ENCODE measurements at regions not wholly inside any gene's neighbourhood (a gene's known extent, or its start where the extent isn't known, plus 50 kb on each side); places are given as distances from the start of the nearest gene placed in this dataset.

DNA sequence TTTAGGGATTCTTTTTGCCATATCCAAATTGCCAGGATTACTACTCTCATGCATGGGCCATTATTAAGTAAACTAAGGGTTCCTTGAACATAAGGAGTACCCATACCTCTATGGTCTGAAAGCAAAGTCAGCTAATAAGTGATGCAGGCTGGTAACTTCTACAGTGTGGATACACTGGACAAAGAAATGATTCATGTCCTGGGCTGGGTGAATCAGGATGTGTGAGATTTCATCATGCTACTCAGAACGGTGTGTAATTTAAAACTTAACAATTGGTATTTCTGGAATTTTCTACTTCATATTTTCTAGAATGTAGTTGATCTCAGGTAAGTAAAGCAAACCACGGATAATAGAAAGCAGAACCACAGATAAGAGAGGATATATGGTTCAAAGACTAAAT is 428.8 kb downstream of the CHSY3 start:
- POLR2A ChIA-PET, result no interaction called here
- Histone ChIP-seq H3K36me3 (ENCODE audit: control insufficient read depth in 1 of 2, insufficient read depth in 2 of 2, low read length in 2 of 2) (no peaks in the 10 kb centered on the region), H2AFZ (ENCODE audit: low read depth, low read length, poor library complexity, severe bottlenecking) (no peak overlapping the region), H3K9me2 (ENCODE audit: insufficient read depth) (no peaks in the 10 kb centered on the region), H3K4me1 (ENCODE audit: control insufficient read depth in 1 of 2, insufficient read depth in 2 of 2, low read length in 2 of 2) (peaks cover 7 to 9% of the 10 kb centered on the region in 2 experiments; a peak in 3 of 4 replicates), H3K27ac (ENCODE audit: low read depth, low read length) (no peak overlapping the region), H3K27me3 (ENCODE audit: insufficient read depth, low read length) (no peaks in the 10 kb centered on the region), H3K79me2 (ENCODE audit: insufficient read depth, low read length) (no peaks in the 10 kb centered on the region), H3K9ac (ENCODE audit: low read length) (no peak overlapping the region), H3K4me3 (replicated peaks in 1 of 2; ENCODE audit: low read depth in 1 of 2, low read length in 2 of 2) (no peak overlapping the region), H3K4me2 (ENCODE audit: low read length) (no peak overlapping the region), H4K20me1 (ENCODE audit: insufficient read depth) (no peaks in the 10 kb centered on the region), H3K9me3 (ENCODE audit: control insufficient read depth in 1 of 2, insufficient read depth in 1 of 2, low read depth in 1 of 2, low read length in 2 of 2) (no peaks in the 10 kb centered on the region)
- no peak for ATAC-seq
- TF ChIP-seq FOSL1 (IDR thresholded peaks at IDR 0.05; ENCODE audit: low read depth) (0 out of 2 replicates have a peak, but pooled peaks have one; percentile 20), CEBPB (IDR thresholded peaks at IDR 0.05; ENCODE audit: low read depth) (peak; percentile 69), SP1 (IDR thresholded peaks at IDR 0.05; ENCODE audit: low read depth) (0 out of 2 replicates have a peak, but pooled peaks have one; percentile 25), EZH2 (IDR thresholded peaks at IDR 0.05) (no peak)
- TF ChIP-seq, protein P1, sequence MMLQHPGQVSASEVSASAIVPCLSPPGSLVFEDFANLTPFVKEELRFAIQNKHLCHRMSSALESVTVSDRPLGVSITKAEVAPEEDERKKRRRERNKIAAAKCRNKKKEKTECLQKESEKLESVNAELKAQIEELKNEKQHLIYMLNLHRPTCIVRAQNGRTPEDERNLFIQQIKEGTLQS (IDR thresholded peaks at IDR 0.05), result peak; percentile 51; the same call in 1 of the 2 replicates
- BruUV-seq (replicated peaks), result no TSS peak
- CTCF ChIA-PET, result no interaction called here
- intact Hi-C loops (cut with micrococcal nuclease), result no loop called here
- RAD21 ChIA-PET (ENCODE audit: low non-redundant PET in 1 of 2, low total read pairs in 2 of 2, uncharacterized antibody in 2 of 2, unreplicated experiment in 2 of 2), result no interaction called here
- peak; percentile 8 for DNase-seq (ENCODE audit: low read depth, low spot score)

DNA sequence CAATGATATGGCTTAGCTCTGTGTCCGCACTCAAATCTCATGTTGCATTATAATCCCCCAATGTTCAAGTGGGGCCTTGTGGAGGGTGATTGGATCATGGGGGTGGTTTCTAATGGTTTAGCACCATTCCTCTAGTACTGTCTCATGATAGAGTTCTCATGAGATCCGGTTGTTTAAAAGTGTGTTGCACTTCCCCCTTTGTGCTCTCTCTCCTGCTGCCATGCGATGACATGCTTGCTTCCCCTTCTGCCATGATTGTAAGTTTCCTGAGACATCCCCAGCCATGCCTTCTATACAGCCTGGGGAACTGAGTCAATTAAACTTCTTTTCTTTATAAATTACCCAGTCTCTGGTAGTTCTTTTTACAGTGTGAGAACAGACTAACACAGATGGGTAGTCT is 427.1 kb downstream of the CHSY3 start:
- ChIA-PET CTCF (no interaction called here), POLR2A (no interaction called here), RAD21 (ENCODE audit: low non-redundant PET in 1 of 2, low total read pairs in 2 of 2, uncharacterized antibody in 2 of 2, unreplicated experiment in 2 of 2) (no interaction called here)
- Histone ChIP-seq H3K9me3 (ENCODE audit: control insufficient read depth in 1 of 2, insufficient read depth in 1 of 2, low read depth in 1 of 2, low read length in 2 of 2) (no peaks in the 10 kb centered on the region), H3K4me1 (ENCODE audit: control insufficient read depth in 1 of 2, insufficient read depth in 2 of 2, low read length in 2 of 2) (no peaks in the 10 kb centered on the region), H2AFZ (ENCODE audit: low read depth, low read length, poor library complexity, severe bottlenecking) (no peak overlapping the region), H3K27me3 (ENCODE audit: insufficient read depth, low read length) (no peaks in the 10 kb centered on the region), H3K79me2 (ENCODE audit: insufficient read depth, low read length) (no peaks in the 10 kb centered on the region), H3K27ac (ENCODE audit: low read depth, low read length) (no peak overlapping the region), H3K4me2 (ENCODE audit: low read length) (no peak overlapping the region), H3K36me3 (ENCODE audit: control insufficient read depth in 1 of 2, insufficient read depth in 2 of 2, low read length in 2 of 2) (no peaks in the 10 kb centered on the region), H3K4me3 (replicated peaks in 1 of 2; ENCODE audit: low read depth in 1 of 2, low read length in 2 of 2) (no peak overlapping the region), H3K9ac (ENCODE audit: low read length) (no peak overlapping the region), H4K20me1 (ENCODE audit: insufficient read depth) (no peaks in the 10 kb centered on the region), H3K9me2 (ENCODE audit: insufficient read depth) (no peaks in the 10 kb centered on the region; the same call in 1 of the 2 replicates)
- DNase-seq (ENCODE audit: low read depth, low spot score) (no peak), ATAC-seq (no peak)
- intact Hi-C loops (cut with micrococcal nuclease), result loop anchor here (2.0 kb wide), 1 partner anchor 17 kb away; no protein-coding TSS in a partner anchor
- TF ChIP-seq FOSL1 (IDR thresholded peaks at IDR 0.05; ENCODE audit: low read depth) (no peak), TCF7L2 (IDR thresholded peaks at IDR 0.05; ENCODE audit: borderline replicate concordance, extremely low read depth, insufficient read depth, insufficient read length) (no peak), SP1 (IDR thresholded peaks at IDR 0.05; ENCODE audit: low read depth) (no peak), POLR2AphosphoS5 (IDR thresholded peaks at IDR 0.05; ENCODE audit: low read depth, low read length) (no peak), EGR1 (IDR thresholded peaks at IDR 0.05; ENCODE audit: low read depth) (no peak), EZH2phosphoT487 (IDR thresholded peaks at IDR 0.05; ENCODE audit: borderline replicate concordance) (no peak)
- TF ChIP-seq, protein P2, sequence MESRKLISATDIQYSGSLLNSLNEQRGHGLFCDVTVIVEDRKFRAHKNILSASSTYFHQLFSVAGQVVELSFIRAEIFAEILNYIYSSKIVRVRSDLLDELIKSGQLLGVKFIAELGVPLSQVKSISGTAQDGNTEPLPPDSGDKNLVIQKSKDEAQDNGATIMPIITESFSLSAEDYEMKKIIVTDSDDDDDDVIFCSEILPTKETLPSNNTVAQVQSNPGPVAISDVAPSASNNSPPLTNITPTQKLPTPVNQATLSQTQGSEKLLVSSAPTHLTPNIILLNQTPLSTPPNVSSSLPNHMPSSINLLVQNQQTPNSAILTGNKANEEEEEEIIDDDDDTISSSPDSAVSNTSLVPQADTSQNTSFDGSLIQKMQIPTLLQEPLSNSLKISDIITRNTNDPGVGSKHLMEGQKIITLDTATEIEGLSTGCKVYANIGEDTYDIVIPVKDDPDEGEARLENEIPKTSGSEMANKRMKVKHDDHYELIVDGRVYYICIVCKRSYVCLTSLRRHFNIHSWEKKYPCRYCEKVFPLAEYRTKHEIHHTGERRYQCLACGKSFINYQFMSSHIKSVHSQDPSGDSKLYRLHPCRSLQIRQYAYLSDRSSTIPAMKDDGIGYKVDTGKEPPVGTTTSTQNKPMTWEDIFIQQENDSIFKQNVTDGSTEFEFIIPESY (IDR thresholded peaks at IDR 0.05; ENCODE audit: extremely low read depth, insufficient replicate concordance, low read length), result no peak
- TF ChIP-seq, protein P1 (IDR thresholded peaks at IDR 0.05), result no peak
- no TSS peak for BruUV-seq (replicated peaks)

All from HCT116 (cell line).